22Rv1 (cell line): ENCODE measurements at regions not wholly inside any gene's neighbourhood (a gene's known extent, or its start where the extent isn't known, plus 50 kb on each side); places are given as distances from the start of the nearest gene placed in this dataset.

Experiments
- H3K27ac ChIP-seq: fragments of 450-650 bp; 2 replicates; pipeline ENCODE4 v1.5.1; 2017
- ZFX ChIP-seq: fragments of 450-650 bp; IDR thresholded peaks from 2 replicates; pipeline ENCODE4 v1.6.1; 2017; ENCODE audit warnings: antibody characterized with exemption, borderline replicate concordance
- TF ChIP-seq, protein P1 (sequence below): fragments of 450-650 bp; IDR thresholded peaks from 2 replicates; pipeline ENCODE4 v1.5.1; 2017; ENCODE audit warnings: mild to moderate bottlenecking

DNA sequence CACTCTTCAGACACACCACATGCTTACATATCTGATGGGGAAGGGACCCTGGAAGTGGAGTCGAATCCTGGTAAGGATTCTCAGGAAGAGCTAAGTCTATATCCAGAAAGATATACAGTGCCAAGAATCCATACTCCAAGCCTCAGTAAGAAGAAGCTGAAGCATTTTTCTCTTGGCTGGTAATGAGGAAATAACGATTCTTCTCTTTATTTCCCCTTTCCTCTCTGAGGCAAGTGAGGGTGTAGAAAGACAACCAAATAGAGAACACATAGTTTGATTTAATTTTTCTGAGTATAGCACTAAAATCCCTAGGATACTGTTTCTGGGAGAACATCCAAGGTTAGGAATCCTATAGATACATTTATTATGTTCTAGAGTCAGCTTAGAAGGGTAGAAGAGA lies 857.3 kb downstream of the TUSC7 start:
- TF ChIP-seq, protein P1, sequence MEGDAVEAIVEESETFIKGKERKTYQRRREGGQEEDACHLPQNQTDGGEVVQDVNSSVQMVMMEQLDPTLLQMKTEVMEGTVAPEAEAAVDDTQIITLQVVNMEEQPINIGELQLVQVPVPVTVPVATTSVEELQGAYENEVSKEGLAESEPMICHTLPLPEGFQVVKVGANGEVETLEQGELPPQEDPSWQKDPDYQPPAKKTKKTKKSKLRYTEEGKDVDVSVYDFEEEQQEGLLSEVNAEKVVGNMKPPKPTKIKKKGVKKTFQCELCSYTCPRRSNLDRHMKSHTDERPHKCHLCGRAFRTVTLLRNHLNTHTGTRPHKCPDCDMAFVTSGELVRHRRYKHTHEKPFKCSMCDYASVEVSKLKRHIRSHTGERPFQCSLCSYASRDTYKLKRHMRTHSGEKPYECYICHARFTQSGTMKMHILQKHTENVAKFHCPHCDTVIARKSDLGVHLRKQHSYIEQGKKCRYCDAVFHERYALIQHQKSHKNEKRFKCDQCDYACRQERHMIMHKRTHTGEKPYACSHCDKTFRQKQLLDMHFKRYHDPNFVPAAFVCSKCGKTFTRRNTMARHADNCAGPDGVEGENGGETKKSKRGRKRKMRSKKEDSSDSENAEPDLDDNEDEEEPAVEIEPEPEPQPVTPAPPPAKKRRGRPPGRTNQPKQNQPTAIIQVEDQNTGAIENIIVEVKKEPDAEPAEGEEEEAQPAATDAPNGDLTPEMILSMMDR = no peak
- no peak for TF ChIP-seq ZFX
- no peak overlapping the region for H3K27ac ChIP-seq

DNA sequence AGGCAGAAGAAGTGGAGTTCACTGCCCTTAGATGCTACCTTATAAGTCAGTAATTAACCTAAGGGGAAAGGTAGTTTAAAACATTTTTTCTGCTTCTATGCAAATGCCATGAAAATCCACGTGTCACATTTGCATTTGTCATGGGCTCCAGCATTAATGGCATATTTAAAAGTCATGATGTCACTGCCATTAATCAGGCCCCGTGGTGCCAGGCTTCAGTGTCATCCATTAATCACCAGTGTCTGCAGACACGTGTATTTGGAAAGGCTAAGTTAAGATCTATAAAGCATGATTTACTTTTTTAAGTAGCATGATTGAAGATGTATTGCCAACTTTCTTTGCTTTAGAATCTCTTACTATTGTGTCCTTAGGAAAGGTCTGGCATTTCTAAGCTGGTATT lies 857.8 kb downstream of the TUSC7 start:
- no peak overlapping the region for H3K27ac ChIP-seq
- no peak for TF ChIP-seq ZFX

DNA sequence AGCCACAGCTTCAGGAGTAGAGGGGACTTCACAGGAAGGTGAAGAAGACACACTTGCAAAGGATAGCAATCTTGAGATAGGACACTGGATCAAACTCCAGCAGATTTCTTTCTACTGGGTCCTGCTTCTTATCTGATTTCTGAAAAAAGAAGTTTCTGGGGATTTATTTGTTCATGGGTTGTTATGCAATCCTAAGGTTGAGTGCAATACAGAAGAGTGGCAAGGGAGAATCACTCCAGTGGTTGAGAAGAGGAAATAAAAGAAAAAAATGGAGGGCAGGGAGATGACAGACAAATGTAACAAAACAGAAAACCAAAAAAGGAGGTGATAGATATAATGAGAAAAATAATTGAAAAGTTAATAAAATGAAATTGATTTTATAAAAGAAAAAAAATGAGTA lies 858.3 kb downstream of the TUSC7 start:
- no peak overlapping the region for H3K27ac ChIP-seq
- TF ChIP-seq, protein P1 = no peak
- TF ChIP-seq ZFX = no peak

DNA sequence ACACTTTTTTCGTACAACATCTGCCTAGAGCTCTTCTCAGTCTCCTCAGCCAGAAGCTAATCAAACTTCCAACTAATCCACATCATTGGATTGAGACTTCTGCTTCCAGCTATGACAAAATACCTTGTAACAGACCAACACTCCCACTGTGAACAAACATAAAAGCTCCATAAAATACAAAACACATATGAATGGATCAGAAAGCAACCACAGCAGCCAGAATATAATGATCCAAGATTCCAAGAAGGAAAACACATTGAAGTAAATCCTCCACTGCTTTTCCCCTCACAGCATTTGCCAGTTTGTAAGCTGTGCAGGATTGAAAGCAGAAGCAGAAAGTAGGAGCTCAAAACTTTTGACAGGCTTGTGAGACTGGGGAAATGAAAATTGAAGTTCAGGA lies 863.2 kb downstream of the TUSC7 start:
- H3K27ac ChIP-seq = no peak overlapping the region
- TF ChIP-seq ZFX = no peak
- TF ChIP-seq, protein P1 = no peak

DNA sequence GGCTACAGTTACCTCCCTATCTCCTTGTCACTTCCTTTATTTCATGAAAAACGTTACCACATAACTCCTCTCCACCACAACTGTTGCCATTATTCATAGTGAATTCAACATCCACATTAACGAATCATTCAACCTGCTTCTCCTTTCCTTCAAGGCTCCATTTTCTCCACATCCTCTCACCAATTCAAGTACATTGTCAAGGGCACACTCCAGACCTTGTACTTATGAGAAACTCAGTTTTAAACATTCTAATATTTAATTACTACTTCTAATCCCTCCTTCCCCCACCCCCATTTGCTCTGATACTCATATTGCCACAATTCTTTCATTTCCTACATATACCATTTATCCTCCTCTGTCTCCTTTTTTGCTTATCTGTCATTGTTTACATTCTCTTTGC lies 871.2 kb downstream of the TUSC7 start:
- TF ChIP-seq, protein P1 = no peak
- no peak for TF ChIP-seq ZFX

DNA sequence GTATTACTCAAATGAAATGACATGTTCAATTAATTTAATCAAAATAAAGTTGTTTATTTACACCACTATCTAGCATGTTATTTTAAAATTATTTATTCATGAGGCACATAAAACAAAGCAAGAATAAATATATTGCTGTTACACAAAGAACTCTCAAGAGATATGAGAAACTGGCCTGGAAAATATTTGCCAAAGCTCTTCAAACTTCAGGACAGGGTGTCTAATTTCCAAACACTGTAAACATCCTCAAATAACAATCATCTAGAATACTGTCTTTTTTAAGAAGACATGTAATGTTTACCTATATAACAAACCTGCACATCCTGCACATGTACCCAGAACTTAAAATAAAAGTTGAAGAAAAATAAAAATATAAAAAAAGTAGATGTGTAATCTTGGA lies 876.6 kb downstream of the TUSC7 start:
- no peak for TF ChIP-seq ZFX
- TF ChIP-seq, protein P1 = no peak
- H3K27ac ChIP-seq = no peak overlapping the region

More for the DNA sequence above, 871.2 kb downstream of the TUSC7 start:
- no peak overlapping the region for H3K27ac ChIP-seq

DNA sequence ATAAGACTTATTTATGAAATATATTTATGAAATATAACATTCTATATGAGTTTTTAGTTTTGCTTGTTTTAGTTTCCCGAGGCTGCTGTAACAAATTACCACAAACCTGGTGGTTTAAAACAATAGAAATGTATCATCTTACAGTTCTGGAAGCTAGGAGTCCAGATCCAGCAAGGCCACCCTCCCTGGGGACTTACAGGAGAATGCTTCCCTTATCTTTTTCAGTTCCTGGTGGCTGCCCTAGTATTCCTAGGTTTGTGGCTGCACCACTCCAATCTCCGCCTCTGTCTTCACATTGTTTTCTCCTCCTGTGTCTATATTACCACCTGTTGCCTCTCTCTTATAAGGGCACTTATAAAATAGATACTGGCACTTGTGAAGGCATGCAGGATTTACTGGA lies 877.8 kb downstream of the TUSC7 start:
- TF ChIP-seq, protein P1 = no peak
- no peak for TF ChIP-seq ZFX

DNA sequence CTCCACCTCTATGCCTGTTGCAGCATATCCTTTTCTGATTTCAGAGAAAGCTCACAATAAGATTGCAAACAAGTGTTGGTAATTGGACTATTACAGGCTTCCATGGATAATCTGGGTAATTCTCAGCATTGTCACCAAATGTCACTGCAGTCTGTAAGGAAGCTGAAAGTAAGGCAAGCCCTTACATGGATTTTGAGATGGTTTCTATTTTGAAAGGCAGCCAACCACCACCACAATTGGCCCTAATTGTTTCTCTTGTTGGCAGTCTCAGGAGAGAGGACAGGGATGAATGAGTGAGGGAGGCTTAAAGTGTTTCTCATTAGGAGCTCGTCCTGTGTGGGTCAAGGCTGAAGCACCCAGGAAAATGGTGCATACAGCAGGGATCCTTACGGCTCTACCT lies 879.9 kb downstream of the TUSC7 start:
- no peak for TF ChIP-seq ZFX
- TF ChIP-seq, protein P1 = no peak
- H3K27ac ChIP-seq = no peak overlapping the region

More for the DNA sequence above, 877.8 kb downstream of the TUSC7 start:
- H3K27ac ChIP-seq = no peak overlapping the region
